ENCODE measurements at regions not wholly inside any gene's neighbourhood (a gene's known extent, or its start where the extent isn't known, plus 50 kb on each side); places are given as distances from the start of the nearest gene placed in this dataset.

GRCh38 chr10:88158526-88159122, 295.2 kb downstream of the PTEN start:
- Histone ChIP-seq H3K27me3 (ENCODE audit: low read depth) (no peaks in the 10 kb centered on the region), H3K4me1 (peaks cover 7% of the 10 kb centered on the region), H3K27ac (replicated peaks) (peak overlapping the region; percentile 74), H3K36me3 (no peaks in the 10 kb centered on the region), H3K9me3 (replicated peaks) (no peaks in the 10 kb centered on the region), H3K4me3 (no peak overlapping the region)
- TF ChIP-seq CTCF (IDR thresholded peaks at IDR 0.05; ENCODE audit: borderline replicate concordance), result no peak
- no peak for DNase-seq
- intact Hi-C loops (cut with micrococcal nuclease), result no loop called here

- Histone ChIP-seq H3K27me3 (ENCODE audit: low read depth) (no peaks in the 10 kb centered on the region), H3K4me3 (no peak overlapping the region), H3K27ac (replicated peaks) (peak overlapping the region; percentile 74), H3K4me1 (peaks cover 7% of the 10 kb centered on the region), H3K36me3 (no peaks in the 10 kb centered on the region), H3K9me3 (replicated peaks) (no peaks in the 10 kb centered on the region)
- TF ChIP-seq CTCF (IDR thresholded peaks at IDR 0.05; ENCODE audit: borderline replicate concordance), result no peak
- intact Hi-C loops (cut with micrococcal nuclease), result no loop called here
- no peak for DNase-seq
These were observed 295.9 kb downstream of the PTEN start for GRCh38 chr10:88159127-88159829.

- no peak for TF ChIP-seq CTCF (IDR thresholded peaks at IDR 0.05; ENCODE audit: borderline replicate concordance)
- H3K36me3 ChIP-seq, result no peaks in the 10 kb centered on the region
- intact Hi-C loops (cut with micrococcal nuclease), result no loop called here
- H3K27ac ChIP-seq (replicated peaks), result no peak overlapping the region
- no peaks in the 10 kb centered on the region for H3K9me3 ChIP-seq (replicated peaks)
- peaks cover 11% of the 10 kb centered on the region for H3K4me1 ChIP-seq
- DNase-seq, result no peak
- no peak overlapping the region for H3K4me3 ChIP-seq
- H3K27me3 ChIP-seq (ENCODE audit: low read depth), result no peaks in the 10 kb centered on the region
These were observed 297.6 kb downstream of the PTEN start for GRCh38 chr10:88161070-88161469.

GRCh38 chr10:88161756-88162155, 298.3 kb downstream of the PTEN start:
- TF ChIP-seq CTCF (IDR thresholded peaks at IDR 0.05; ENCODE audit: borderline replicate concordance), result no peak
- Histone ChIP-seq H3K4me3 (no peak overlapping the region), H3K9me3 (replicated peaks) (no peaks in the 10 kb centered on the region), H3K36me3 (no peaks in the 10 kb centered on the region), H3K4me1 (peaks cover 18% of the 10 kb centered on the region), H3K27ac (replicated peaks) (no peak overlapping the region), H3K27me3 (ENCODE audit: low read depth) (no peaks in the 10 kb centered on the region)
- no peak for DNase-seq
- intact Hi-C loops (cut with micrococcal nuclease), result no loop called here

GRCh38 chr10:88162852-88163251, 299.4 kb downstream of the PTEN start:
- TF ChIP-seq CTCF (IDR thresholded peaks at IDR 0.05; ENCODE audit: borderline replicate concordance), result no peak
- no peaks in the 10 kb centered on the region for H3K9me3 ChIP-seq (replicated peaks)
- no peaks in the 10 kb centered on the region for H3K36me3 ChIP-seq
- DNase-seq, result no peak
- intact Hi-C loops (cut with micrococcal nuclease), result no loop called here
- H3K4me3 ChIP-seq, result no peak overlapping the region
- H3K27me3 ChIP-seq (ENCODE audit: low read depth), result no peaks in the 10 kb centered on the region
- peaks cover 25% of the 10 kb centered on the region for H3K4me1 ChIP-seq
- H3K27ac ChIP-seq (replicated peaks), result no peak overlapping the region
